HG03103 (cell line): ENCODE measurements at regions not wholly inside any gene's neighbourhood (a gene's known extent, or its start where the extent isn't known, plus 50 kb on each side); places are given as distances from the start of the nearest gene placed in this dataset.
"Not testable (repeated sequence)": the region's sequence is repeated elsewhere in the genome, so short reads cannot be mapped to it uniquely, and the experiment has no call there.

ENCODE experiments used
- ATAC-seq: cut with Tn5 transposase; IDR thresholded peaks from one replicate; pipeline ENCODE4 v1.9.1; 2021; ENCODE audit warnings: low read depth; ENCODE audit not compliant: unreplicated experiment

DNA sequence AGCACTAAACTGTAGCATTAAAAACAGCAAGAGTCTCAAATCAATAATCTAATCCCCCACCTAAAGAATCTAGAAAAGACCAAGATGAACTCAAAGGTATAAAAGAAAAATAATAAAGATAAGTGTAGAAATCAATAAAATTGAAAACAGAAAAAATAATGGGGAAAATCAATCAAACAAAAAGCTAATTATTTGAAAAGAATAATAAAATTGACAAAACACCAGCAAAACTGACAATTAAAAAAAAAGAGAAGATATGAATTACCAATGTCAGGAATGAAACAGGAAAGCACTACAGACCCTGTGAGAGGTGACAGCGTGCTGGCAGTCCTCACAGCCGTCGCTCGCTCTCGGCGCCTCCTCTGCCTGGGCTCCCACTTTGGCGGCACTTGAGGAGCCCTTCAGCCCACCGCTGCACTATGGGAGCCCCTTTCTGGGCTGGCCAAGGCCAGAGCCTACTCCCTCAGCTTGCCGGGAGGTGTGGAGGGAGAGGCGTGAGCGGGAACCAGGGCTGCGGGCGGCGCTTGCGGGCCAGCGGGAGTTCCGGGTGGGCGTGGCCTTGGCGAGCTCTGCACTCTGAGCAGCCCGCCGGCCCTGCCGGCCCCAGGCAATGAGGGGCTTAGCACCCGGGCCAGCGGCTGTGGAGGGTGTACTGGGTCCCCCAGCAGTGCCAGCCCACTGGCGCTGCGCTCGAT lies 105.3 kb upstream of the HEY2 start:
- ATAC-seq = not testable (repeated sequence)

DNA sequence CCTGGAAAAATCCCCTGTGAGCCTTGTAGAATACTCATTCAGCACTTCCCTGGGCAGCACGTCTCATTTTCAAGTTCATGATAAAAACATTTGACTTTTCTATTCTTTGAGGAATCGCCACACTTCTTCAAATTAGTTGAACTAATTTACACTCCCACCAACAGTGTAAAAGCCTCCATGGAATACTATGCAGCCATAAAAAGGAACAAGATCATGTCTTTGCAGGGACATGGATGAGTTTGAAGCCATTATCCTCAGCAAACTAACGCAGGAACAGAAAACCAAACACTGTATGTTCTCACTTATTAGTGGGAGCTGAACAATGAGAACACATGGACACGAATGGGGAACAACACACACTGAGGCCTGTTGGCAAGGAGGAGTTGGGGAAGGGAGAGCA lies 102.0 kb upstream of the HEY2 start:
- no peak for ATAC-seq

DNA sequence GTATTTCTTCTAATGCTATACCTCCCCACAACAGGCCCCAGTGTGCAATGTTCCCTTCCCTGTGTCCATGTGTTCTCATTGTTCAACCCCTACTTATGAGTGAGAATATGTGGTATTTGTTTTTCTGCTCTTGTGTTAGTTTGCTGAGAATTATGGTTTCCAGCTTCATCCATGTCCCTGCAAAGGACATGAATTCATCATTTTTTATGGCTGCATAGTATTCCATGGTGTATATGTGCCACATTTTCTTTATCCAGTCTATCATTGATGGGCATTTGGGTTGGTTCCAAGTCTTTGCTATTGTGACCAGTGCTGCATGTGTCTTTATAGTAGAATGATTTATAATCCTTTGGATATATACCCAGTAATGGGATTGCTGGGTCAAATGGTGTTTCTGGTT lies 95.7 kb upstream of the HEY2 start:
- not testable (repeated sequence) for ATAC-seq

DNA sequence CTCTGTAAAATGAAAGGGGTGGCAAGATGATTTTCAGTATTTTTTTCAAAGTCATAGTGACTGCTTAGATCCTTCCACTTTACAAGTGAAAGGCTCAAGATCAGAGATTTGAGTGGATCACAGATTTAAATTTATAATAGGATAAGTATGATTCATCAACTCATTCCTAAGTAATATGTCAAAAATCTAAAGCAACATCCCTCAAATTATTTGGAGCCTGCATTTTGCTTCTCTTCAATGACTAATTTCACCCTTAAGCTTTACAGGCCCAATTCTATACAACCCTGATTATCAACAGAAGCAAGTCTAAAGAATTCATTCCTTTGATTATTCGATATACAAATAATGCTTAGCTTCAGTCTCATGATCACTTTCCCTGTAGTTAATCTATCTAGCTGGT lies 93.9 kb upstream of the HEY2 start:
- ATAC-seq = no peak

DNA sequence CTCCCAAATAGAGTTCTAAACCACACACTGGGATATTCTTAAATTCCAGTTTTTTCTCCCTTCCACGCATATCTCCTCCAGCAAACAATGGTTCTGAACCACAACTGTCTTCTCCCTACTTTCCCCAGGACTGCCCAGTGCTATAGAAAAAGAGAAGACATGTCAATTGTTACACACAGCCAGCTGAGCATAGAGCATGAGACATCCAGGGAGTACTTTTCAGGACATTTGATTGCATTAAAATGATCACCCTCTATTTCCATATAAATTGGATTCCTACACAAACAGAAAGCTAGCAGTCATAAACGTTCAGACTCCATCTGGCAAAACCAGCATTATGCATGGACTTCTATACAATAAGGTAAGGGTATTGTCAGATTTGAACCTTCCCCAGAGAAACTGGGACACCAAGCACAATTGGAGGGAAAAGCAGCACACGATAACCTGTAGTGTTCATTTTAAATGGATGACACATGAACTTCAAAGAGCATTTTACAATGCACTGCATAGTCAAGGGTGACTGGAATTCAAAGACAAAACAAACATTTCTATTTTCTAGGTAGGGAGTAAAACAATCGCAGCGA lies 93.1 kb upstream of the HEY2 start:
- ATAC-seq = no peak

DNA sequence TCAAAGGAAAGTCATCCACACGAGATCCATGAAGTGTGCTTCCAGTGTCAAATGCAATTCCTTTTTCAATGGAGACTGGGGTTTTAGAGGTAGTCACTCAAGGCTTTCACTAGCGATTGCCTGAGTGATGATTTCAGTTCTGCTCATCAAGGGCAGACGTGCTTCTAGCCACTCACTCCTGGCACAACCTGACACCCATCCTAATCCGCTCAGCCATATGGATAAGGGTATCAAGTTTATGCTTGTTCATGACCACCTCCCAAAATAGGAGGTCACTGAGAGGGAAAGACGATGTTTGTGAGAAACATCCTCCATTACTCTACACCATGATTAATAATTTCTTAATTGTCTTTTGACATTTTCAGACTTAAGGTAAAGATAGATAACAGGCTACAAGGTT lies 91.3 kb upstream of the HEY2 start:
- ATAC-seq = no peak

DNA sequence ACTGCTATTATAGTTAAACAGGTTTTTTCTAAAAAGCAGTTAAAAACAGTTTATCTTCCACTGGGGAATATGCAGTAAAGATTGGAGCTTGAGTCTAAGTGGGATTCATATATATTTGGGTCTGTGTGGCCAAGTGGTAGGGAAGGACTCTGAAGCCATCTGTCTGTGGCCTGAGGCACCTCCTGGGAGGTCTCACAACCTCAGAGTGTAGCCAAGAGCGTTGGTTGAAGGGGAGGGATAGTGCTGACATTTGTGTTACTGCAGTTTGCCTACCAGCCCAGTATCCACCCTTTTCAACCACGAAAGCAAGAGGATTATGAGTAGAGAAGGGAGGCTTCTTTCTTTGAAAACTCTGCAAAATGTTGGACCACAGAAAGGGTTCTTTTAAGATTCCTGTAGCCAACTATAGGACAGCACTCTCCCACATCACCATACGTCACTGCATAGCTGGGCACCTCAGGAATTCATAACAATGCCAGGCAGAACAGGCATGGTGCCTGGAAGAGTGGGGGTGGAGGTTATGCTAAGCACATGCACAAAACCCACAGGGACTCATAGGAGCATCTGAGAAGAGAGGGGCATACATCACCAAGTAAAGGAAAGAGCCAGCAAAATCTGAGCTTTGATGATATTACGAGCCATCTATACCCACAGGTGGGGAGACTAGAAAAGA lies 90.5 kb upstream of the HEY2 start:
- ATAC-seq = no peak

DNA sequence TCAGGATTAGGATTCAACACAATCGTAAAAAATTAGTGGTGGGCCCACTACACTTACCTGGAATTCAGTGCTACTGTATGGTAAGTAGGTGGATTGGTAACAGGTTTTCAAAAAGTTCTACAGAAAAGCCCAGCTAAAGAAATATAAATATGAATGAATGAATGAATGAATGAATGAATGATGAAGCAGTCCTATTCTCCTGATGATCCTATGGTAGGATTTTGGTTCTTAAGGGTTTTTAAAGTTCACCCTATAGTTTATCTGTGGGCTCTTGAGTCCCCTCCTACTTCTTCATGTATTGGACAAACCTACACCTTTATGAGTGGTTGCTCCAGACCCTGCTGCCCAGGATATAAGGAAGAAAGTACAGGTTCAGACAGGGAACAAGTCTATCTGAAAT lies 89.5 kb upstream of the HEY2 start:
- no peak for ATAC-seq

DNA sequence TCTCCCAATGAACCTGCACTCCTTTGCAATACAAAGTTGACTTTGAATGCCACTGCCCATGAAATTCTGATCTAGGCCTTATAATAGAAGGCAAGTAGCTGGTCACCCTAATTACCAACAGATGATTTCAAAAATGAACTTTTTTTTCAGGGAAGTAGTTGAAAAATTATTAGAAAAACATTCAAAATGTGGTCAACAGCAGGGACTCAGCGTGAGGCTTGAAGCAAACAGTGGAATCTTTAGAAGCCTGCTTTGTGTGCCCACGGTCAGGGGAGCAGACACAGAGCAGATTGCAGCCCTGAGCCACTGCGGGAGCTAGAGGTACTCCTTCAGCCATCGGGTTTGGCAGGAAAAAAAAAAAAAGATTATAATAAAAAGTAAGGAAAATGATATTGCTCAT lies 87.1 kb upstream of the HEY2 start:
- no peak for ATAC-seq

DNA sequence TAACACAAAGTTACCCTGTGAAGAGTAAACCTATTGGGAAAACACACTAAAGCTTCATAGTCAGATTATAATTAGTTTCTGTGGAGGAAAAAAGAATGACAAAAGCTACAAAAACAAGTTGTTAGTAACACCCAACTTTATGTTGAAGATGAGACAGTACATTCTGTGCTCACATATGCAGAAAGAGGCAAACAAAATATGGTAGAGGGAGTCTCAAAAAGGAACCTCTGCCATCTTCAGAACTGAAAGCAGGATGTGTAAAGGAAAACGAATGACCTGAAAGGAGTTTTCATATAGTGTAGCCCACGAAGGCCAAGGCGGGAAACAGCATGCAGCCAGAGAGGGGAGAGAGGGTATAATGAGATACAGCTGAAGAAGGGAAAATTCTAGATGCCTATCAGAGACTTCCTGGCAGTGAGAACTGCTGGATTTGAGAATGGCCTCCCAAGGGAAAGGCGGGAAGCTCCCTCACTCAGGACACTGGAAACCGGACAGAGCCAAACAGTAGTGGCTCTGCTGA lies 84.1 kb upstream of the HEY2 start:
- ATAC-seq = no peak

DNA sequence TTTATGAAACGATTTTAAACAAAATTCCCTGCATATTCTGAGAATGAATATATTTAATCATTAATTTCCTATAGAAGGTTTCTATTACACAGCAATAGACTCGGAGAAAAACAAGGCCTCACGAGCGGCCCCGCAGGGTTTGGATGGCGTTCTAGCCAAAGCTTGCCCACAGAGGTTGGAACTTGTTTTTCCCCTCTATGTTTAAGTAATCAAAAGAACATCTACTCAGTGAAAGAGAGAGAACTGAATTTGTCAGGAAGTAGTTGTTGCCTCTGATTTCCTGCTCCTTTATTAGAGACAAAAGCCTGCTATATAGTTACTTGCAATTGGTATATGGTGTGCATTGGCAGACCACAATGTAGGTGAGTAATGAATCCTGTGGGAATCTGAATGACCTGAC lies 82.1 kb upstream of the HEY2 start:
- no peak for ATAC-seq

DNA sequence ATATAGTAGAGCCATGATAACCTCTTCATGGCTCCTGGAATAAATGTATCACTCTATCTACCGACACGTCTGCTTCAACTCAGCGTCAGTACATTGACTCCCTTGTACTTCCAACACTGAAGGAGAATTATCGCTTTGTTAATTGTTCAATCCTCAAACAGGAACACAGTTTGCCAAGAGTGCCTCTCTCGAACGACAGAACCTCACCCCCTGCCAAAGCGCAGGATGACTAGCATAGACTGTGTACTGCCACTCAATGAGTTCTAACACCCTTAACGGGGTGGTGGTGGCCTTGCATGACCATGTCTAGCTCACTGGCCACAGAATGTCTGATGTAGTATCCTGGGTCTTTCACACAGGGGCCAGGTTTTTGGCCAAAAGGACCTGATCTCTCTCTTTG lies 81.4 kb upstream of the HEY2 start:
- ATAC-seq = no peak

DNA sequence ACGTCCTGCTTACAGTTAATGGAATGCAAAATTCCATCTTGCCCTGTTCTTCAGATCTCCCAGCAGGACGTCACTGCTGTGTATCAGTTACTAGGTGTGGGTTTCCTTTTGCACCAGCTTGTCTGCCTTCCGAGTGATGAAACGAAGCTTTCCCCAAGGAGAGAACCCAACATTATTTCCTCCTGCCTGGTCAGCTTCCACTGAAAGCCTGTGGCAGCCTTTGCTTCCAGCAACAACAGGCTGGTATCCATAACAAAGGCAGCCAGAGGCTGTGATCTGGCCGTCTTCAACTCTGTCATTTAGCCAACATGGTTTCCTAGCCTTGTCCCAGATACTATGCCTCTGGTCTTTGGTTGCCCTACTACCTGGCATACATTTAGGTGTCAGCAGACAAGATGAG lies 78.9 kb upstream of the HEY2 start:
- ATAC-seq = no peak

DNA sequence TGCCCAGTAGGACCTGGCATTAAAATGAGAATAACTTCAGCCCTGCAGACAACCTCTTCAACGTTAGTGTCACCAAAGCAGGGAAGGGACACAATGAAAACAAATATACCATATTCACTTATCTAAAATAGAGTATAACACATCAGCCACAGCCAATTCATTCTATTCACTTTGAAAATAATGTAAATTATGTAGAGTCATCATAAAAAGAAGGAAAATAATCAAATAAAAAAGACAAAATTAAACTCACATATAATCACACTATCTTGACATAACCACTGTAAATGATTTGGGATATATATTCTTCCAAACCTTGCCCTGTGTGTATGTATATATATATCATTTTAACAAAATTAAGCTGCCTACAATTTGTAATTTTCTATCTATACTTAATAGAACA lies 78.1 kb upstream of the HEY2 start:
- ATAC-seq = no peak

DNA sequence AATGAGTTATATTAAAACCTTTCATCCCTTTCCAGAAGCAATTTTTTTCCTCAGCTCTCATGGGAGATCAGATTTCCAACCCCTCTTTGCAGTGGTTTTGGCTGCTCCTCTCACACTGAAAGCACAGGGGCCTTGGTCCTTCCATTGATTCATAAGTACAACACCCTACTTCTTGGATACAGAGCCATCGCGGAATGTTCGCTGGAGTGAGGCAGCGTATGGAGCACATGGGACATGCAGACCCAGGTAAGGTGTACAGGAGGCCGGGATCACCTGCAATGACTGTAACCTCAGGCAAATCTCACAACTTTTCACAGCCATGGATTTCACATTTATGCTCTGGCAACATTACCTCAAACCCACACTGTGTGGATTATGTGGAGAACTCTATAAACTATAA lies 75.2 kb upstream of the HEY2 start:
- no peak for ATAC-seq

DNA sequence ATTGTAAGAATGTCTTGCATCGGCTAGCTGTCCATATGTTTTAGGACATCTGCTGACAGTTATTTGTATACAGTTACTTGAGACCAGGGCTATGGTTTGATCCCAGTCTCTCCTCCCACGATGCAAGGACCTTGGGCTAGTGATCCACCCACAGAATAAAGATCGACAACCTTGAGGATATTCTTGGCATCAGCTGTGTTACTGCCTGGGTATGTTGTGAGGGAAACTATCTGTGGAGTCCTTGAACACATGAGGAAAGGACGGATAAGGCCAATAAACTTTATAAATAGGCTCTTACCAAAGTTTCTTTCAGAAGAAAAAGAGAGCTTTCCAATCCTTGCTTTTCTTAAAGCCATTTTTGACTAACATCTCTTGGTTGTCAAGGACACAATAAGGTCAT lies 70.8 kb upstream of the HEY2 start:
- no peak for ATAC-seq

DNA sequence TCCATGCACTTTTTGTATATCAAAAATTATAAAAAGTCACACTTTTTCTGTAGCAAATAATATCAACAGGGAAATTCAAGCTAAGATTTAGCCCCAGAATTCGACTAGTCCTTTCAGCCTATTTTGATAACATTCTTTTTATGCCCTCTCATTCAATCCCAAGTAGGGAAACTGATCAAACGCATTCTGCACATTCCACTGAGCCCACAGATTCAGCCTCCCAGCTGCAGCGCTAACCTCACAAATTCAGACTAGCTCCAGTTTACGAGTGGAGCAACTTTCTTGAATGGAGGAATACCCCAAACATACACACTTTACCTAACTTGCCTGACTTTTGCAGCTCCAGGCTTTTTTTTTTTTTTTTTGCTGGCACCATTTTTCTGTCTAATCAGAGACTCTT lies 70.3 kb upstream of the HEY2 start:
- ATAC-seq = no peak

DNA sequence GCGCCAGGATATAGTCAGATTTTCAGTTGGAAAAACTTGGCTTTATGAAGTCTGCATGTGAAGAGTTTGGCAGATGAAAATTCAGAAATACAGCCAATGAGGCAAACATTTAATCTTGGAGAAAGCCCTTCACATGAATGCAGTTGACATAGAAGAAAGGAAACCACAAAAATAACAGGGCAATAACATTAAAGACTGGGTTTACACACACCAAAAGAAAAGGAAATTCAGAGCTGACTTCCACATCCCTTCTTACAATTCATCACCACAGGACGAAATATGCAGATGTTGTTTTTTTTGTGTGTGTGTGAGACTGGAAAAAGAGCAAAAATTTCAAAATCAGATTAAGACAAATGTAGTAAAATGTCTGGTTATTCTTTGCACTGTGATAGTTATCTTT lies 69.8 kb upstream of the HEY2 start:
- no peak for ATAC-seq

DNA sequence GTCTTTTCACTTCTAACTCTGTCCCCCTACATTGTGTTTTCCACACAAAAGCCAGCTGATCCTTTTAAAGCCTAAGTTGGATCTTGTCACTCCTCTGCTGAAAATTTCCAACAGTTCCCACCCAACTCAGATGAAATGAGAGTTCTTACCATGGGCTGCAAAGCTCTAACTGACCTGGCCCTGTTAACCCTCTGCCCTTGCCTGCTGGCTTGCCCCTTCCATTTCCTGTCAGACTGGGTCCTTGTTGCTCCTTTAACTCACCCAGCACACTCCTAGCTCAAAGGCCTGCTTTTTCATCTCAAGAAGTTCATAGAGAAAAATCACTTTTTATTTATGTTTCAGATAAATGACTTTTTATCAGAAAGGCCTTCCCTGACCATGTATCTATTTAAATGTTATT lies 66.5 kb upstream of the HEY2 start:
- no peak for ATAC-seq

DNA sequence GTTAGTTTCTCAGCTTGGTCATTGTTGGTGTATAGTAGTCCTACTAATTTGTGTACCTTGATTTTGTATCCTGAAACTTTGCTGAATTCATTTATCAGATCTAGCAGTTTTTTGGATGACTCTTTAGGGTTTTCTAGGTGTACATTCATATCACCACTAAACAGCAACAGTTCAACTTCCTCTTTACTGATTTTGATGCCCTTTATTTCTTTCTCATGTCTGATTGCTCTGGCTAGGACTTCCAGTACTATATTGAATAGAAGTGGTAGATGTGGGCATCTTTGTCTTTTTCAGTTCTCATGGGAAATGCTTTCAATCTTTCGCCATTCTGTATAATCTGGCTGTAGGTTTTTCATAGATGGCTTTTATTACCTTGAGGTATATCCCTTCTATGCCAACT lies 61.3 kb upstream of the HEY2 start:
- ATAC-seq = no peak

DNA sequence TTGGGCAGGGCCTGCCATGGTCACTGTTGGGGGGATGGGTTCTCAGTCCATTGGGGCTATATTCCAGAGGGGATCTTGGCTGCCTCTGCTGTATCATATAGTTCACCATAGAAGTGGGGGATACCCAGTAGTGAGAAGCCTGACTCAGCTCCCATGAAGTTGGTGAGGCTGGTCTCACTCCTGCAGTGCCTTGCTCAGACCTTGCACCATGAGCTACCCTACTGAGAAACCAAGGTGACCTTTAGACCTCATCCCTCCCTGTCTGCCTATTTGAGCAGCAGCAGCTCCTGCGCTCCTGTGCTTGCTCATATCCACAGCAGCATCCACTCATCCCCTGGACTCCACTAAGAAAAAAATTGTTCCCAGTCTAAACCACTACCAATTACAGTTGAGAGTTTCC lies 56.0 kb upstream of the HEY2 start:
- ATAC-seq = no peak

DNA sequence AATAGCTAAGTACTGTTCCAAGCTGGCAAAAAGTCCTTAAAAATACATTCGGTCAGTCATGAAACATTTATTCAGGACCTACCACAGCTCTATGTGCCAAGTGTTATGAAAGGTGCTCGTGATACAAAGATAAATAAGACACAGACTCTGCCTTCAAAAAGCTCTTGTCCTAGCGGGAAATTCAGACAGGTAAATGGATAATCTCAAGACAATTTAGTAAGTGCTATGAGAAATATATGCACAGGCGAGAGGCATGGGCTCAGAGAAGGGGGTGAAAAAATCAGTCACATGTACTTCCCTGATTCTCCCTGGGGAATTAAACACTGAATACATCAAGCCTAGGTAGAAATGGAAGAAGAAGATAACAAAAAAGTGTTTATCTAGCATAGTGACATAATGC lies 49.8 kb upstream of the HEY2 start:
- ATAC-seq = no peak
